ENCODE measurements at regions not wholly inside any gene's neighbourhood (a gene's known extent, or its start where the extent isn't known, plus 50 kb on each side); places are given as distances from the start of the nearest gene placed in this dataset.

DNA sequence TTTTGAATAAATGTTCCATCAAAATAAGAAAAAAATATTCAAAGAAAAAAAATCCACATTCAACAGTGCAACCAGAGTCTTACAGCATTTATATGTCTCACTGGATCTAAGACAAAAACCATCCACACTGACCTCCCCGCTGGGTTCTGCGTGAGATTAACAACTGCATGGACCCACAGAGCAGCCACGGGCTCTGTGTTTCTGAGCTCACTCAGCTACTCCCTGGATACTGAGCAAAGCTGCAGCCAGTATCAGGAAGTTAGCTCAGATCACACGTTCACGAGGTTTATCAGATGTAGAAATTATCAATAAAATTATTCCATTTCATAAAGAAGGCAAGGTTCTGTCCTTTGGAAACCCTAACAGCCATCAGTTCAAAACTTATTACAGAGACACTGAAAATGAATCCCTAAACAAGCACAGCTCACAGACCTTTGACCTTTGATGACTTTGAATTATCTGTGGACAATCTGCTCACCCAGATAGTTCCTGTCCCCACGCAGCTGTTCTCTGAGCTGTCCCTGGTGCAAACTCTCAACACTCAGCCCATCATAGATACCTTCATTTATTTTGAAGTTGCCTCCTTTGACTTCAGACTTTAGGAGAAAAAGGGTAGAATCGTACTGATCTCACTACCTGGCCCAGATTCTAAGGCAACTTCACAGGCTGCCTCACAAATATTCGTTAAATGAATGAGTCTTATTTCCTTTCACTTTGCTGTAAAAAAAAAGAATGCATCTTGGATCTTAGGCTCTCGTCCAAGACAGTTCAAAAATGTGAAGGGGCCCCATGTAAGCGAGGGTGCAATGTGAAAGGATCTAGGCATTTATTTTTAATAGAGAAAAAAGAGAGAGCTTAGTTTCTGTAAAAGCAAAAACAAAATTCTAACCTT is 67.7 kb upstream of the SVIL start:
- no peak for TF ChIP-seq ZNF324 (tag by site-specific recombination; IDR thresholded peaks at IDR 0.05)
- TF ChIP-seq, protein P1, sequence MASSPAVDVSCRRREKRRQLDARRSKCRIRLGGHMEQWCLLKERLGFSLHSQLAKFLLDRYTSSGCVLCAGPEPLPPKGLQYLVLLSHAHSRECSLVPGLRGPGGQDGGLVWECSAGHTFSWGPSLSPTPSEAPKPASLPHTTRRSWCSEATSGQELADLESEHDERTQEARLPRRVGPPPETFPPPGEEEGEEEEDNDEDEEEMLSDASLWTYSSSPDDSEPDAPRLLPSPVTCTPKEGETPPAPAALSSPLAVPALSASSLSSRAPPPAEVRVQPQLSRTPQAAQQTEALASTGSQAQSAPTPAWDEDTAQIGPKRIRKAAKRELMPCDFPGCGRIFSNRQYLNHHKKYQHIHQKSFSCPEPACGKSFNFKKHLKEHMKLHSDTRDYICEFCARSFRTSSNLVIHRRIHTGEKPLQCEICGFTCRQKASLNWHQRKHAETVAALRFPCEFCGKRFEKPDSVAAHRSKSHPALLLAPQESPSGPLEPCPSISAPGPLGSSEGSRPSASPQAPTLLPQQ (tag by site-specific recombination; IDR thresholded peaks at IDR 0.05): no peak
- no peak for TF ChIP-seq ZNF549 (tag by site-specific recombination; IDR thresholded peaks at IDR 0.05)
- TF ChIP-seq, protein P2, sequence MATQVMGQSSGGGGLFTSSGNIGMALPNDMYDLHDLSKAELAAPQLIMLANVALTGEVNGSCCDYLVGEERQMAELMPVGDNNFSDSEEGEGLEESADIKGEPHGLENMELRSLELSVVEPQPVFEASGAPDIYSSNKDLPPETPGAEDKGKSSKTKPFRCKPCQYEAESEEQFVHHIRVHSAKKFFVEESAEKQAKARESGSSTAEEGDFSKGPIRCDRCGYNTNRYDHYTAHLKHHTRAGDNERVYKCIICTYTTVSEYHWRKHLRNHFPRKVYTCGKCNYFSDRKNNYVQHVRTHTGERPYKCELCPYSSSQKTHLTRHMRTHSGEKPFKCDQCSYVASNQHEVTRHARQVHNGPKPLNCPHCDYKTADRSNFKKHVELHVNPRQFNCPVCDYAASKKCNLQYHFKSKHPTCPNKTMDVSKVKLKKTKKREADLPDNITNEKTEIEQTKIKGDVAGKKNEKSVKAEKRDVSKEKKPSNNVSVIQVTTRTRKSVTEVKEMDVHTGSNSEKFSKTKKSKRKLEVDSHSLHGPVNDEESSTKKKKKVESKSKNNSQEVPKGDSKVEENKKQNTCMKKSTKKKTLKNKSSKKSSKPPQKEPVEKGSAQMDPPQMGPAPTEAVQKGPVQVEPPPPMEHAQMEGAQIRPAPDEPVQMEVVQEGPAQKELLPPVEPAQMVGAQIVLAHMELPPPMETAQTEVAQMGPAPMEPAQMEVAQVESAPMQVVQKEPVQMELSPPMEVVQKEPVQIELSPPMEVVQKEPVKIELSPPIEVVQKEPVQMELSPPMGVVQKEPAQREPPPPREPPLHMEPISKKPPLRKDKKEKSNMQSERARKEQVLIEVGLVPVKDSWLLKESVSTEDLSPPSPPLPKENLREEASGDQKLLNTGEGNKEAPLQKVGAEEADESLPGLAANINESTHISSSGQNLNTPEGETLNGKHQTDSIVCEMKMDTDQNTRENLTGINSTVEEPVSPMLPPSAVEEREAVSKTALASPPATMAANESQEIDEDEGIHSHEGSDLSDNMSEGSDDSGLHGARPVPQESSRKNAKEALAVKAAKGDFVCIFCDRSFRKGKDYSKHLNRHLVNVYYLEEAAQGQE (tag by site-specific recombination; IDR thresholded peaks at IDR 0.05): no peak
- no peak for TF ChIP-seq ZNF138 (tag by site-specific recombination; IDR thresholded peaks at IDR 0.05; ENCODE audit: borderline replicate concordance)
- TF ChIP-seq, protein P3, sequence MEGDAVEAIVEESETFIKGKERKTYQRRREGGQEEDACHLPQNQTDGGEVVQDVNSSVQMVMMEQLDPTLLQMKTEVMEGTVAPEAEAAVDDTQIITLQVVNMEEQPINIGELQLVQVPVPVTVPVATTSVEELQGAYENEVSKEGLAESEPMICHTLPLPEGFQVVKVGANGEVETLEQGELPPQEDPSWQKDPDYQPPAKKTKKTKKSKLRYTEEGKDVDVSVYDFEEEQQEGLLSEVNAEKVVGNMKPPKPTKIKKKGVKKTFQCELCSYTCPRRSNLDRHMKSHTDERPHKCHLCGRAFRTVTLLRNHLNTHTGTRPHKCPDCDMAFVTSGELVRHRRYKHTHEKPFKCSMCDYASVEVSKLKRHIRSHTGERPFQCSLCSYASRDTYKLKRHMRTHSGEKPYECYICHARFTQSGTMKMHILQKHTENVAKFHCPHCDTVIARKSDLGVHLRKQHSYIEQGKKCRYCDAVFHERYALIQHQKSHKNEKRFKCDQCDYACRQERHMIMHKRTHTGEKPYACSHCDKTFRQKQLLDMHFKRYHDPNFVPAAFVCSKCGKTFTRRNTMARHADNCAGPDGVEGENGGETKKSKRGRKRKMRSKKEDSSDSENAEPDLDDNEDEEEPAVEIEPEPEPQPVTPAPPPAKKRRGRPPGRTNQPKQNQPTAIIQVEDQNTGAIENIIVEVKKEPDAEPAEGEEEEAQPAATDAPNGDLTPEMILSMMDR (tag by site-specific recombination; IDR thresholded peaks at IDR 0.05): no peak
- TF ChIP-seq, protein P4, sequence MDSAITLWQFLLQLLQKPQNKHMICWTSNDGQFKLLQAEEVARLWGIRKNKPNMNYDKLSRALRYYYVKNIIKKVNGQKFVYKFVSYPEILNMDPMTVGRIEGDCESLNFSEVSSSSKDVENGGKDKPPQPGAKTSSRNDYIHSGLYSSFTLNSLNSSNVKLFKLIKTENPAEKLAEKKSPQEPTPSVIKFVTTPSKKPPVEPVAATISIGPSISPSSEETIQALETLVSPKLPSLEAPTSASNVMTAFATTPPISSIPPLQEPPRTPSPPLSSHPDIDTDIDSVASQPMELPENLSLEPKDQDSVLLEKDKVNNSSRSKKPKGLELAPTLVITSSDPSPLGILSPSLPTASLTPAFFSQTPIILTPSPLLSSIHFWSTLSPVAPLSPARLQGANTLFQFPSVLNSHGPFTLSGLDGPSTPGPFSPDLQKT (IDR thresholded peaks at IDR 0.05; ENCODE audit: borderline replicate concordance, low read depth, low read length): no peak
